H1 (cell line): ENCODE measurements at regions not wholly inside any gene's neighbourhood (a gene's known extent, or its start where the extent isn't known, plus 50 kb on each side); places are given as distances from the start of the nearest gene placed in this dataset.

ENCODE experiments used
- CHD1 ChIP-seq: IDR thresholded peaks from 2 replicates; pipeline ENCODE4 v1.6.1; 2012; ENCODE audit warnings: low read depth, low read length, improper control_type of control experiment
- EGR1 ChIP-seq: IDR thresholded peaks from 2 replicates; pipeline ENCODE4 v1.6.1; 2011; ENCODE audit warnings: low read depth, low read length, borderline replicate concordance
- JUND ChIP-seq: IDR thresholded peaks from 2 replicates; pipeline ENCODE4 v1.6.1; 2011; ENCODE audit warnings: mild to moderate bottlenecking, improper control_type of control experiment, low read length
- NANOG ChIP-seq: IDR thresholded peaks from 2 replicates; pipeline ENCODE4 v1.6.1; 2011; ENCODE audit warnings: low read length, low read depth, mild to moderate bottlenecking, inconsistent platforms; ENCODE audit not compliant: insufficient read depth, poor library complexity, severe bottlenecking
- POLR2AphosphoS5 ChIP-seq: IDR thresholded peaks from 2 replicates; pipeline ENCODE4 v1.6.1; 2011; ENCODE audit warnings: low read depth, low read length
- SAP30 ChIP-seq: fragments of 300-600 bp; sonication (generic); IDR thresholded peaks from 2 replicates; pipeline ENCODE4 v1.7.1; 2012; ENCODE audit warnings: low read length, moderate library complexity, mild to moderate bottlenecking, inconsistent platforms; ENCODE audit not compliant: insufficient read depth, insufficient replicate concordance
- SIX5 ChIP-seq: IDR thresholded peaks from 2 replicates; pipeline ENCODE4 v1.6.1; 2011; ENCODE audit warnings: mild to moderate bottlenecking, low read depth, low read length
- SUZ12 ChIP-seq: fragments of 200-600 bp; sonication (generic); IDR thresholded peaks from 2 replicates; pipeline ENCODE4 v1.6.1; 2012; ENCODE audit warnings: mild to moderate bottlenecking, inconsistent platforms, low read length, moderate library complexity, mixed read lengths
- TF ChIP-seq, protein P1 (sequence below): fragments of 300-600 bp; sonication (generic); IDR thresholded peaks from 2 replicates; pipeline ENCODE4 v1.7.1; 2012; ENCODE audit warnings: low read length, moderate library complexity, mild to moderate bottlenecking, inconsistent platforms; ENCODE audit not compliant: insufficient replicate concordance
- TF ChIP-seq, protein P2 (sequence below): IDR thresholded peaks from 2 replicates; pipeline ENCODE4 v1.6.1; 2012; ENCODE audit warnings: inconsistent platforms
- TF ChIP-seq, protein P3 (sequence below): IDR thresholded peaks from 2 replicates; pipeline ENCODE4 v1.6.1; 2011; ENCODE audit warnings: low read depth, mild to moderate bottlenecking, low read length; ENCODE audit not compliant: insufficient read depth

DNA sequence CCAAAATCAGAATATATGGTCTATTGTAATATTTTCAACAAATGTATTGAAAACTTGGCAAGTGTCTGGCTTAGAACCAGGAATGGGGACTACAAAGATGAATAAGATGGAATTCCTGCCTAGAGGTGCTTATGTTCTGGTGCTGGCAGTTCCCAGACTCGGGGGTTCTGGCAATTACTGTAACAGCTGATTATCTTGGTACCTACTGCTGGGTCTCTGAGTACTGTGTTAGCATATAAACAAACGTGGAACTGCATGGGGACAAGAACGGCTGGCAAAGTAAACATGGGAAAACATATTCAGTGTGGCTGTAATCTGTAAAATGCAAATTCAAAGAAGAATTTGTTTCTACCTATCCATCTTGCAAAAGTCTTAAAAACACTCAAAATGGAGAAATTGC lies 89.9 kb downstream of the SLC24A2 start (continued):
- no peak for TF ChIP-seq SUZ12
- TF ChIP-seq SIX5, result no peak
- no peak for TF ChIP-seq SAP30
- TF ChIP-seq, protein P1, sequence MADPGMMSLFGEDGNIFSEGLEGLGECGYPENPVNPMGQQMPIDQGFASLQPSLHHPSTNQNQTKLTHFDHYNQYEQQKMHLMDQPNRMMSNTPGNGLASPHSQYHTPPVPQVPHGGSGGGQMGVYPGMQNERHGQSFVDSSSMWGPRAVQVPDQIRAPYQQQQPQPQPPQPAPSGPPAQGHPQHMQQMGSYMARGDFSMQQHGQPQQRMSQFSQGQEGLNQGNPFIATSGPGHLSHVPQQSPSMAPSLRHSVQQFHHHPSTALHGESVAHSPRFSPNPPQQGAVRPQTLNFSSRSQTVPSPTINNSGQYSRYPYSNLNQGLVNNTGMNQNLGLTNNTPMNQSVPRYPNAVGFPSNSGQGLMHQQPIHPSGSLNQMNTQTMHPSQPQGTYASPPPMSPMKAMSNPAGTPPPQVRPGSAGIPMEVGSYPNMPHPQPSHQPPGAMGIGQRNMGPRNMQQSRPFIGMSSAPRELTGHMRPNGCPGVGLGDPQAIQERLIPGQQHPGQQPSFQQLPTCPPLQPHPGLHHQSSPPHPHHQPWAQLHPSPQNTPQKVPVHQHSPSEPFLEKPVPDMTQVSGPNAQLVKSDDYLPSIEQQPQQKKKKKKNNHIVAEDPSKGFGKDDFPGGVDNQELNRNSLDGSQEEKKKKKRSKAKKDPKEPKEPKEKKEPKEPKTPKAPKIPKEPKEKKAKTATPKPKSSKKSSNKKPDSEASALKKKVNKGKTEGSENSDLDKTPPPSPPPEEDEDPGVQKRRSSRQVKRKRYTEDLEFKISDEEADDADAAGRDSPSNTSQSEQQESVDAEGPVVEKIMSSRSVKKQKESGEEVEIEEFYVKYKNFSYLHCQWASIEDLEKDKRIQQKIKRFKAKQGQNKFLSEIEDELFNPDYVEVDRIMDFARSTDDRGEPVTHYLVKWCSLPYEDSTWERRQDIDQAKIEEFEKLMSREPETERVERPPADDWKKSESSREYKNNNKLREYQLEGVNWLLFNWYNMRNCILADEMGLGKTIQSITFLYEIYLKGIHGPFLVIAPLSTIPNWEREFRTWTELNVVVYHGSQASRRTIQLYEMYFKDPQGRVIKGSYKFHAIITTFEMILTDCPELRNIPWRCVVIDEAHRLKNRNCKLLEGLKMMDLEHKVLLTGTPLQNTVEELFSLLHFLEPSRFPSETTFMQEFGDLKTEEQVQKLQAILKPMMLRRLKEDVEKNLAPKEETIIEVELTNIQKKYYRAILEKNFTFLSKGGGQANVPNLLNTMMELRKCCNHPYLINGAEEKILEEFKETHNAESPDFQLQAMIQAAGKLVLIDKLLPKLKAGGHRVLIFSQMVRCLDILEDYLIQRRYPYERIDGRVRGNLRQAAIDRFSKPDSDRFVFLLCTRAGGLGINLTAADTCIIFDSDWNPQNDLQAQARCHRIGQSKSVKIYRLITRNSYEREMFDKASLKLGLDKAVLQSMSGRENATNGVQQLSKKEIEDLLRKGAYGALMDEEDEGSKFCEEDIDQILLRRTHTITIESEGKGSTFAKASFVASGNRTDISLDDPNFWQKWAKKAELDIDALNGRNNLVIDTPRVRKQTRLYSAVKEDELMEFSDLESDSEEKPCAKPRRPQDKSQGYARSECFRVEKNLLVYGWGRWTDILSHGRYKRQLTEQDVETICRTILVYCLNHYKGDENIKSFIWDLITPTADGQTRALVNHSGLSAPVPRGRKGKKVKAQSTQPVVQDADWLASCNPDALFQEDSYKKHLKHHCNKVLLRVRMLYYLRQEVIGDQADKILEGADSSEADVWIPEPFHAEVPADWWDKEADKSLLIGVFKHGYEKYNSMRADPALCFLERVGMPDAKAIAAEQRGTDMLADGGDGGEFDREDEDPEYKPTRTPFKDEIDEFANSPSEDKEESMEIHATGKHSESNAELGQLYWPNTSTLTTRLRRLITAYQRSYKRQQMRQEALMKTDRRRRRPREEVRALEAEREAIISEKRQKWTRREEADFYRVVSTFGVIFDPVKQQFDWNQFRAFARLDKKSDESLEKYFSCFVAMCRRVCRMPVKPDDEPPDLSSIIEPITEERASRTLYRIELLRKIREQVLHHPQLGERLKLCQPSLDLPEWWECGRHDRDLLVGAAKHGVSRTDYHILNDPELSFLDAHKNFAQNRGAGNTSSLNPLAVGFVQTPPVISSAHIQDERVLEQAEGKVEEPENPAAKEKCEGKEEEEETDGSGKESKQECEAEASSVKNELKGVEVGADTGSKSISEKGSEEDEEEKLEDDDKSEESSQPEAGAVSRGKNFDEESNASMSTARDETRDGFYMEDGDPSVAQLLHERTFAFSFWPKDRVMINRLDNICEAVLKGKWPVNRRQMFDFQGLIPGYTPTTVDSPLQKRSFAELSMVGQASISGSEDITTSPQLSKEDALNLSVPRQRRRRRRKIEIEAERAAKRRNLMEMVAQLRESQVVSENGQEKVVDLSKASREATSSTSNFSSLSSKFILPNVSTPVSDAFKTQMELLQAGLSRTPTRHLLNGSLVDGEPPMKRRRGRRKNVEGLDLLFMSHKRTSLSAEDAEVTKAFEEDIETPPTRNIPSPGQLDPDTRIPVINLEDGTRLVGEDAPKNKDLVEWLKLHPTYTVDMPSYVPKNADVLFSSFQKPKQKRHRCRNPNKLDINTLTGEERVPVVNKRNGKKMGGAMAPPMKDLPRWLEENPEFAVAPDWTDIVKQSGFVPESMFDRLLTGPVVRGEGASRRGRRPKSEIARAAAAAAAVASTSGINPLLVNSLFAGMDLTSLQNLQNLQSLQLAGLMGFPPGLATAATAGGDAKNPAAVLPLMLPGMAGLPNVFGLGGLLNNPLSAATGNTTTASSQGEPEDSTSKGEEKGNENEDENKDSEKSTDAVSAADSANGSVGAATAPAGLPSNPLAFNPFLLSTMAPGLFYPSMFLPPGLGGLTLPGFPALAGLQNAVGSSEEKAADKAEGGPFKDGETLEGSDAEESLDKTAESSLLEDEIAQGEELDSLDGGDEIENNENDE, result no peak
- no peak for TF ChIP-seq EGR1
- TF ChIP-seq CHD1, result no peak
- no peak for TF ChIP-seq POLR2AphosphoS5
- TF ChIP-seq JUND, result no peak
- peak; percentile 96 for TF ChIP-seq NANOG
- TF ChIP-seq, protein P2, sequence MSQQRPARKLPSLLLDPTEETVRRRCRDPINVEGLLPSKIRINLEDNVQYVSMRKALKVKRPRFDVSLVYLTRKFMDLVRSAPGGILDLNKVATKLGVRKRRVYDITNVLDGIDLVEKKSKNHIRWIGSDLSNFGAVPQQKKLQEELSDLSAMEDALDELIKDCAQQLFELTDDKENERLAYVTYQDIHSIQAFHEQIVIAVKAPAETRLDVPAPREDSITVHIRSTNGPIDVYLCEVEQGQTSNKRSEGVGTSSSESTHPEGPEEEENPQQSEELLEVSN, result no peak
- TF ChIP-seq, protein P3, sequence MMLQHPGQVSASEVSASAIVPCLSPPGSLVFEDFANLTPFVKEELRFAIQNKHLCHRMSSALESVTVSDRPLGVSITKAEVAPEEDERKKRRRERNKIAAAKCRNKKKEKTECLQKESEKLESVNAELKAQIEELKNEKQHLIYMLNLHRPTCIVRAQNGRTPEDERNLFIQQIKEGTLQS, result no peak
